Adrenal gland (tissue), 9 donors: ENCODE measurements at regions not wholly inside any gene's neighbourhood (a gene's known extent, or its start where the extent isn't known, plus 50 kb on each side); places are given as distances from the start of the nearest gene placed in this dataset.

Source experiments
- DNase-seq, 7 donors: peaks; one replicate each; pipeline ENCODE4 v3.0.0-alpha.2; 2019 to 2020
- H3K27ac ChIP-seq, 5 donors: fragments of 200-600 bp; sonication (generic) in 4 of 5; 1 replicate in 3 of 5; 2 replicates in 2 of 5; pipeline versions ENCODE4 v1.5.1 to v1.8.0; 2016 to 2020; ENCODE audit warnings: mild to moderate bottlenecking in 1 of 5
- H3K27me3 ChIP-seq: fragments of 200-600 bp; 2 replicates; pipeline ENCODE4 v1.8.0; 2021
- H3K36me3 ChIP-seq, 2 donors: fragments of 200-600 bp; replicated peaks in 1 of 2; 1 replicate in 1 of 2; 2 replicates in 1 of 2; pipeline versions ENCODE4 v1.5.1 to v1.8.0; 2018 to 2022
- H3K4me1 ChIP-seq, 2 donors: fragments of 200-600 bp; replicated peaks in 1 of 2; 1 replicate in 1 of 2; 2 replicates in 1 of 2; pipeline versions ENCODE4 v1.5.1 to v1.8.0; 2018 to 2021
- H3K4me3 ChIP-seq, 4 donors: fragments of 200-600 bp; sonication (generic) in 3 of 4; one replicate each; pipeline ENCODE4 v1.5.1; 2016 to 2018
- H3K9me3 ChIP-seq, 3 donors: fragments of 200-600 bp; sonication (generic) in 1 of 3; replicated peaks in 1 of 3; 1 replicate in 2 of 3; 2 replicates in 1 of 3; pipeline versions ENCODE4 v1.5.1 to v1.8.0; 2016 to 2021
- CTCF ChIP-seq, 6 experiments: fragments of 450-650 bp in 4 of 6; fragments of 200-600 bp in 2 of 6; sonication (generic) in 1 of 6; IDR thresholded peaks; 1 replicate in 5 of 6; 2 replicates in 1 of 6; pipeline versions ENCODE4 v1.5.1 to v1.8.0; 2016 to 2021; ENCODE audit warnings: antibody characterized with exemption in 6 of 6, mild to moderate bottlenecking in 2 of 6, moderate library complexity in 1 of 6
- POLR2A ChIP-seq, 2 donors: fragments of 450-650 bp; IDR thresholded peaks; one replicate each; pipeline ENCODE4 v1.6.1; 2017; ENCODE audit warnings: antibody characterized with exemption in 2 of 2, mild to moderate bottlenecking in 2 of 2, moderate library complexity in 1 of 2
- WGBS, 4 donors: extraction: QIAGEN DNeasy Blood & Tissue Kit in 2 of 4; methylation state at CpG; one replicate each; pipeline versions ENCODE4 v1.1.5 to v1.1.7; 2013 to 2017; 5-methylcytosine and 5-hydroxymethylcytosine counted together
- intact Hi-C, 2 donors: fragments of 100-400 bp; cut with DNase I; formaldehyde crosslinking; loops; one replicate each; pipeline versions ENCODE4 v1.14.1 to v1.15.0; 2022 to 2023
- donor health status: healthy with polysubstance abuse.
- donor health status: Bipolar disorder and iron deficiency.
- donor health status: DM: yes; HTN: yes; CAD: no.
- donor health status: DM: no; HTN: no; CAD: no.
- donor health status: DM: no; HTN: no; CAD: no.

GRCh38 chr21:24197132-24197643, 1410.1 kb downstream of the MRPL39 start:
- no peak for DNase-seq

GRCh38 chr21:24188506-24188905, 1418.8 kb downstream of the MRPL39 start:
- no peak overlapping the region for H3K4me3 ChIP-seq
- TF ChIP-seq POLR2A (IDR thresholded peaks at IDR 0.05) (no peak), CTCF (IDR thresholded peaks at IDR 0.05) (no peak)
- no peaks in the 10 kb centered on the region for H3K9me3 ChIP-seq
- no peaks in the 10 kb centered on the region for H3K36me3 ChIP-seq
- H3K27ac ChIP-seq = no peak overlapping the region
- no peak for DNase-seq
- 59 to 67% (median 64%) methylated on average over 4 of the region's 4 CpGs for WGBS, 4 donors
- no peaks in the 10 kb centered on the region for H3K27me3 ChIP-seq
- H3K4me1 ChIP-seq = no peaks in the 10 kb centered on the region
- intact Hi-C loops = no loop called here

More at GRCh38 chr21:24197132-24197643, 1410.1 kb downstream of the MRPL39 start:
- WGBS, 4 donors = 68 to 83% (median 77%) methylated on average over 5 of the region's 5 CpGs
- TF ChIP-seq POLR2A (IDR thresholded peaks at IDR 0.05) (no peak), CTCF (IDR thresholded peaks at IDR 0.05) (no peak)
- H3K9me3 ChIP-seq = peaks cover 0 to 4% (median 0%) of the 10 kb centered on the region in 3 donors
- intact Hi-C loops = no loop called here
- H3K27ac ChIP-seq = no peak overlapping the region
- no peaks in the 10 kb centered on the region for H3K27me3 ChIP-seq
- no peak overlapping the region for H3K4me3 ChIP-seq
- no peaks in the 10 kb centered on the region for H3K36me3 ChIP-seq
- H3K4me1 ChIP-seq = no peaks in the 10 kb centered on the region

GRCh38 chr21:24183077-24183476, 1424.2 kb downstream of the MRPL39 start:
- intact Hi-C loops = no loop called here
- no peaks in the 10 kb centered on the region for H3K4me1 ChIP-seq
- H3K4me3 ChIP-seq = no peak overlapping the region
- no peak for DNase-seq
- no peaks in the 10 kb centered on the region for H3K27me3 ChIP-seq
- WGBS, 4 donors = 60 to 64% (median 63%) methylated on average over 3 of the region's 3 CpGs
- no peaks in the 10 kb centered on the region for H3K36me3 ChIP-seq
- TF ChIP-seq POLR2A (IDR thresholded peaks at IDR 0.05) (no peak), CTCF (IDR thresholded peaks at IDR 0.05) (no peak)
- H3K9me3 ChIP-seq = no peaks in the 10 kb centered on the region
- H3K27ac ChIP-seq = no peak overlapping the region

- no peak for TF ChIP-seq CTCF (IDR thresholded peaks at IDR 0.05)
- TF ChIP-seq POLR2A (IDR thresholded peaks at IDR 0.05) = no peak
- DNase-seq = no peak
- no peaks in the 10 kb centered on the region for H3K36me3 ChIP-seq
- H3K4me1 ChIP-seq = no peaks in the 10 kb centered on the region
- no peaks in the 10 kb centered on the region for H3K27me3 ChIP-seq
- 70 to 79% (median 74%) methylated on average over 1 of the region's 1 CpG for WGBS, 4 donors
- intact Hi-C loops = no loop called here
- no peak overlapping the region for H3K27ac ChIP-seq
- H3K4me3 ChIP-seq = no peak overlapping the region
- H3K9me3 ChIP-seq = no peaks in the 10 kb centered on the region
These were observed 1428.2 kb downstream of the MRPL39 start for GRCh38 chr21:24179110-24179509.
